ENCODE measurements at regions not wholly inside any gene's neighbourhood (a gene's known extent, or its start where the extent isn't known, plus 50 kb on each side); places are given as distances from the start of the nearest gene placed in this dataset.

GRCh38 chr4:171035909-171036308 is 777.3 kb upstream of the GALNTL6 start:
- no peaks in the 10 kb centered on the region for H3K9me3 ChIP-seq (ENCODE audit: control insufficient read depth, low read length)
- no peak overlapping the region for H3K9ac ChIP-seq (ENCODE audit: low read length)
- no peaks in the 10 kb centered on the region for H3K36me3 ChIP-seq (ENCODE audit: control insufficient read depth, insufficient read depth, low read length, severe bottlenecking)
- no peaks in the 10 kb centered on the region for H3K27me3 ChIP-seq (replicated peaks; ENCODE audit: control insufficient read depth, insufficient read depth, low read length)
- H3K4me3 ChIP-seq (ENCODE audit: low read length), result no peak overlapping the region
- DNase-seq (ENCODE audit: low read depth), result no peak
- H3K4me1 ChIP-seq (ENCODE audit: control insufficient read depth, insufficient read depth, low read length), result no peaks in the 10 kb centered on the region

- H3K4me3 ChIP-seq (ENCODE audit: low read length), result no peak overlapping the region
- no peaks in the 10 kb centered on the region for H3K4me1 ChIP-seq (ENCODE audit: control insufficient read depth, insufficient read depth, low read length)
- no peak for DNase-seq (ENCODE audit: low read depth)
- no peaks in the 10 kb centered on the region for H3K27me3 ChIP-seq (replicated peaks; ENCODE audit: control insufficient read depth, insufficient read depth, low read length)
- no peak overlapping the region for H3K9ac ChIP-seq (ENCODE audit: low read length)
- H3K36me3 ChIP-seq (ENCODE audit: control insufficient read depth, insufficient read depth, low read length, severe bottlenecking), result no peaks in the 10 kb centered on the region
- no peaks in the 10 kb centered on the region for H3K9me3 ChIP-seq (ENCODE audit: control insufficient read depth, low read length)
These were observed 781.9 kb upstream of the GALNTL6 start for GRCh38 chr4:171031338-171031737.

- Histone ChIP-seq H3K36me3 (ENCODE audit: control insufficient read depth, insufficient read depth, low read length, severe bottlenecking) (no peaks in the 10 kb centered on the region), H3K9ac (ENCODE audit: low read length) (no peak overlapping the region), H3K9me3 (ENCODE audit: control insufficient read depth, low read length) (no peaks in the 10 kb centered on the region), H3K4me3 (ENCODE audit: low read length) (no peak overlapping the region), H3K4me1 (ENCODE audit: control insufficient read depth, insufficient read depth, low read length) (no peaks in the 10 kb centered on the region), H3K27me3 (replicated peaks; ENCODE audit: control insufficient read depth, insufficient read depth, low read length) (no peaks in the 10 kb centered on the region)
- DNase-seq (ENCODE audit: low read depth), result no peak
These were observed 787.4 kb upstream of the GALNTL6 start for GRCh38 chr4:171025776-171026175.

GRCh38 chr4:171025343-171025742 is 787.9 kb upstream of the GALNTL6 start:
- Histone ChIP-seq H3K4me3 (ENCODE audit: low read length) (no peak overlapping the region), H3K4me1 (ENCODE audit: control insufficient read depth, insufficient read depth, low read length) (no peaks in the 10 kb centered on the region), H3K9ac (ENCODE audit: low read length) (no peak overlapping the region), H3K36me3 (ENCODE audit: control insufficient read depth, insufficient read depth, low read length, severe bottlenecking) (no peaks in the 10 kb centered on the region), H3K9me3 (ENCODE audit: control insufficient read depth, low read length) (no peaks in the 10 kb centered on the region), H3K27me3 (replicated peaks; ENCODE audit: control insufficient read depth, insufficient read depth, low read length) (no peaks in the 10 kb centered on the region)
- DNase-seq (ENCODE audit: low read depth), result no peak

GRCh38 chr4:171024720-171025303 is 788.4 kb upstream of the GALNTL6 start:
- H3K36me3 ChIP-seq (ENCODE audit: control insufficient read depth, insufficient read depth, low read length, severe bottlenecking), result no peaks in the 10 kb centered on the region
- DNase-seq (ENCODE audit: low read depth), result no peak
- H3K4me1 ChIP-seq (ENCODE audit: control insufficient read depth, insufficient read depth, low read length), result no peaks in the 10 kb centered on the region
- H3K27me3 ChIP-seq (replicated peaks; ENCODE audit: control insufficient read depth, insufficient read depth, low read length), result no peaks in the 10 kb centered on the region
- no peak overlapping the region for H3K9ac ChIP-seq (ENCODE audit: low read length)
- no peak overlapping the region for H3K4me3 ChIP-seq (ENCODE audit: low read length)
- H3K9me3 ChIP-seq (ENCODE audit: control insufficient read depth, low read length), result no peaks in the 10 kb centered on the region

GRCh38 chr4:171022824-171023230 is 790.4 kb upstream of the GALNTL6 start:
- Histone ChIP-seq H3K36me3 (ENCODE audit: control insufficient read depth, insufficient read depth, low read length, severe bottlenecking) (no peaks in the 10 kb centered on the region), H3K4me3 (ENCODE audit: low read length) (no peak overlapping the region), H3K4me1 (ENCODE audit: control insufficient read depth, insufficient read depth, low read length) (no peaks in the 10 kb centered on the region), H3K9me3 (ENCODE audit: control insufficient read depth, low read length) (no peaks in the 10 kb centered on the region), H3K27me3 (replicated peaks; ENCODE audit: control insufficient read depth, insufficient read depth, low read length) (no peaks in the 10 kb centered on the region), H3K9ac (ENCODE audit: low read length) (no peak overlapping the region)
- DNase-seq (ENCODE audit: low read depth), result no peak

- H3K27me3 ChIP-seq (replicated peaks; ENCODE audit: control insufficient read depth, insufficient read depth, low read length), result no peaks in the 10 kb centered on the region
- H3K4me3 ChIP-seq (ENCODE audit: low read length), result no peak overlapping the region
- H3K9ac ChIP-seq (ENCODE audit: low read length), result no peak overlapping the region
- no peaks in the 10 kb centered on the region for H3K9me3 ChIP-seq (ENCODE audit: control insufficient read depth, low read length)
- no peaks in the 10 kb centered on the region for H3K36me3 ChIP-seq (ENCODE audit: control insufficient read depth, insufficient read depth, low read length, severe bottlenecking)
- DNase-seq (ENCODE audit: low read depth), result peak; percentile 29
- H3K4me1 ChIP-seq (ENCODE audit: control insufficient read depth, insufficient read depth, low read length), result no peaks in the 10 kb centered on the region
These were observed 795.6 kb upstream of the GALNTL6 start for GRCh38 chr4:171017593-171017992.

- Histone ChIP-seq H3K4me1 (ENCODE audit: control insufficient read depth, insufficient read depth, low read length) (no peaks in the 10 kb centered on the region), H3K4me3 (ENCODE audit: low read length) (no peak overlapping the region), H3K9ac (ENCODE audit: low read length) (no peak overlapping the region), H3K27me3 (replicated peaks; ENCODE audit: control insufficient read depth, insufficient read depth, low read length) (no peaks in the 10 kb centered on the region), H3K36me3 (ENCODE audit: control insufficient read depth, insufficient read depth, low read length, severe bottlenecking) (no peaks in the 10 kb centered on the region), H3K9me3 (ENCODE audit: control insufficient read depth, low read length) (no peaks in the 10 kb centered on the region)
- DNase-seq (ENCODE audit: low read depth), result no peak
These were observed 797.1 kb upstream of the GALNTL6 start for GRCh38 chr4:171016145-171016544.

GRCh38 chr4:171015441-171015840 is 797.8 kb upstream of the GALNTL6 start:
- Histone ChIP-seq H3K4me1 (ENCODE audit: control insufficient read depth, insufficient read depth, low read length) (no peaks in the 10 kb centered on the region), H3K9ac (ENCODE audit: low read length) (no peak overlapping the region), H3K36me3 (ENCODE audit: control insufficient read depth, insufficient read depth, low read length, severe bottlenecking) (no peaks in the 10 kb centered on the region), H3K9me3 (ENCODE audit: control insufficient read depth, low read length) (no peaks in the 10 kb centered on the region), H3K27me3 (replicated peaks; ENCODE audit: control insufficient read depth, insufficient read depth, low read length) (no peaks in the 10 kb centered on the region), H3K4me3 (ENCODE audit: low read length) (no peak overlapping the region)
- peak; percentile 18 for DNase-seq (ENCODE audit: low read depth)

GRCh38 chr4:171007618-171008390 is 805.4 kb upstream of the GALNTL6 start:
- H3K36me3 ChIP-seq (ENCODE audit: control insufficient read depth, insufficient read depth, low read length, severe bottlenecking), result no peaks in the 10 kb centered on the region
- H3K9ac ChIP-seq (ENCODE audit: low read length), result no peak overlapping the region
- no peak overlapping the region for H3K4me3 ChIP-seq (ENCODE audit: low read length)
- H3K27me3 ChIP-seq (replicated peaks; ENCODE audit: control insufficient read depth, insufficient read depth, low read length), result no peaks in the 10 kb centered on the region
- DNase-seq (ENCODE audit: low read depth), result no peak
- H3K4me1 ChIP-seq (ENCODE audit: control insufficient read depth, insufficient read depth, low read length), result no peaks in the 10 kb centered on the region
- H3K9me3 ChIP-seq (ENCODE audit: control insufficient read depth, low read length), result no peaks in the 10 kb centered on the region

GRCh38 chr4:171002246-171002645 is 811.0 kb upstream of the GALNTL6 start:
- H3K9me3 ChIP-seq (ENCODE audit: control insufficient read depth, low read length), result no peaks in the 10 kb centered on the region
- no peaks in the 10 kb centered on the region for H3K4me1 ChIP-seq (ENCODE audit: control insufficient read depth, insufficient read depth, low read length)
- no peaks in the 10 kb centered on the region for H3K36me3 ChIP-seq (ENCODE audit: control insufficient read depth, insufficient read depth, low read length, severe bottlenecking)
- no peak for DNase-seq (ENCODE audit: low read depth)
- H3K9ac ChIP-seq (ENCODE audit: low read length), result no peak overlapping the region
- no peaks in the 10 kb centered on the region for H3K27me3 ChIP-seq (replicated peaks; ENCODE audit: control insufficient read depth, insufficient read depth, low read length)
- H3K4me3 ChIP-seq (ENCODE audit: low read length), result no peak overlapping the region
